T follicular helper cell (primary cell): ENCODE measurements at regions not wholly inside any gene's neighbourhood (a gene's known extent, or its start where the extent isn't known, plus 50 kb on each side); places are given as distances from the start of the nearest gene placed in this dataset.
"Not testable (repeated sequence)": the region's sequence is repeated elsewhere in the genome, so short reads cannot be mapped to it uniquely, and the experiment has no call there.

Experiments used
- DNase-seq: peaks from one replicate; pipeline ENCODE4 v3.0.0-alpha.2; 2020; ENCODE audit warnings: low read depth

GRCh38 chr11:36733721-36734120 is 135.7 kb upstream of the RAG2 start:
- DNase-seq: not testable (repeated sequence)

GRCh38 chr11:36730761-36731160 is 132.7 kb upstream of the RAG2 start:
- no peak for DNase-seq

DNA sequence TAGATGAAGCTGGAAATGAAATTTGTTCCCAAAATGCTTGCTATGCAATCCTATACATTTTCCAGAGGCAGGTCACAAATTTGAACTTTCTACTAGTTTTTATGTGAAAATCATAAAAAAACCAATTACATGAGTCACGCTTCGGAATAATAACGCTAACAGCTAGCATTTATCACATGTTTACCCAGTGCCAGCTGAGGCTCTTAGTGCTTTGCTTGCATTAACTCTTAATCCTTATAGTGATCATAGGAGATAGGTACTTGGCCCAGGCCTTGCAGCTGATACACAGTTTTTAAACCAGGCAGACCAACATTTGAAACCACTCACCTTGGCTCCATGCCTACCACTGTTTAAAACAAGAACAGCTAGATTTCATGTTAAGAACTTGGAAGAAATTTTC is 131.8 kb upstream of the RAG2 start:
- DNase-seq: no peak

- no peak for DNase-seq
These were observed 128.4 kb upstream of the RAG2 start for GRCh38 chr11:36726420-36726819.

GRCh38 chr11:36724742-36725385 is 126.8 kb upstream of the RAG2 start:
- DNase-seq: no peak

DNA sequence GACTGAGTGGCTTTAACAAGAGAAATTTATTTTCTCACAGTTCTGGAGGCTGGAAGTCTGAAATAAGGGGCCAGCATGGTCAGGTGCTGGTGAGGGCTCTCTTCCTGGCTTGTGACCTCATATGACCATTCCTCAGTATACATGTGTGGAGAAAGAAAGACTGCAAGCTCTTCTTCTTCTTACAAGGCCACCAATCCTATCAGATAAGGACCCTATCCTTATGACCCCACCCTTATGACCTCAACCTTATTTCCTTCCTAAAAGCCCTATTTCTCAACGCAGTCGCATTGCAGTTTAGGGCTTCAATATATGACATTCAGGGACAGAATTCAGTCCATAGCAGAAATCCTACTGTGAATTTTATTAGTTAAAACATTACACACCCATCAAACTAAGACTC is 124.4 kb upstream of the RAG2 start:
- no peak for DNase-seq

GRCh38 chr11:36719358-36720107 is 121.5 kb upstream of the RAG2 start:
- no peak for DNase-seq

- DNase-seq: no peak
These were observed 120.4 kb upstream of the RAG2 start for GRCh38 chr11:36718451-36718850.

DNA sequence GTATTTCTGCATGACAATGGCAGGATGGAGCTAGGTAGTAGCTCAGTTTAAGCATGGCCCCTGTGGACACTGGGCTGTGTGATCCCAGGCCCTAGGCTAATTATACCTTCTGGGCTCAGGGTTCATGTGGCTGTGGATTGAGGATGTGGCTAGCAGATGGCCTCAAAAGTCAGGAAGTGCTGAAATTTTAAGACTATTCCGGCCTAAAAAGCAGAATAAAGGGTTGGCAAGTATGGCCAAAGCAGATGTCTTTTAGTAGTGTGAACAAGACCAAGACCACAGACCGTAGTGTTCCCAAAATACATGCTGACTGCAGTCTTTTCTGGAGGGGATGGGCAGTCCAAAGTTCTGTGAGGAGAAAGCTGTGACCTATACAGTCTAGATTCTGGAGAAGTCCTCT is 115.7 kb upstream of the RAG2 start:
- DNase-seq: no peak

GRCh38 chr11:36711104-36711825 is 113.2 kb upstream of the RAG2 start:
- no peak for DNase-seq
